ENCODE measurements at regions not wholly inside any gene's neighbourhood (a gene's known extent, or its start where the extent isn't known, plus 50 kb on each side); places are given as distances from the start of the nearest gene placed in this dataset.

DNA sequence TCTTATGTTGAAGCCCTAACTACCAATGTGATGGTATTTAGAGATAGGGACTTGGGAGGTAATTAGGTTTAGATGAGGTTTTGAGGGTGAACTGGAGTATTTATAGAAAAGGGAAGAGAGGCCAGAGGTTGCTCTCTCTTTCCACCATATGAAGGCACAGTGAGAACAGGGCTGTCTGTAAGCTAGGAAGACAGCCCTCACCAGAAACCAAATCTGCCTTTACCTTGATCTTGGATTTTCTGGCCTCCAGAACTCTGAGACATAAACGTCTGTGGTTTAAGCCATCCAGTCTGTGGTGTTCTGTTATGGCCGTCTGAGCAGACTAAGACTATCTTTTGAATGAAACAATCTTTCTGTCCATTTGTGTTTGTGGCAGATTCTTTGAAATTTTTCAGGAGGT is 223.7 kb downstream of the PDHA2 start:
- Histone ChIP-seq H3K9me1 (ENCODE audit: insufficient read depth, low read length) (no peaks in the 10 kb centered on the region), H3K18ac (ENCODE audit: low read depth, low read length) (no peak overlapping the region), H2BK5ac (ENCODE audit: low read depth, low read length, poor library complexity, severe bottlenecking) (no peak overlapping the region), H4K91ac (ENCODE audit: insufficient read depth, low read depth, low read length) (no peak overlapping the region), H3K56ac (ENCODE audit: extremely low read depth, insufficient read depth, low read length) (no peak overlapping the region), H3K14ac (replicated peaks; ENCODE audit: low read depth, low read length) (no peak overlapping the region), H2AK9ac (replicated peaks; ENCODE audit: low read depth, low read length, poor library complexity) (no peak overlapping the region), H4K5ac (ENCODE audit: low read depth, low read length) (no peak overlapping the region), H4K20me1 (ENCODE audit: insufficient read depth, low read length) (no peaks in the 10 kb centered on the region), H4K8ac (ENCODE audit: low read depth in 2 of 2, low read length in 2 of 2) (no peak overlapping the region), H3K27me3 (ENCODE audit: control insufficient read depth, insufficient read depth, low read length) (no peaks in the 10 kb centered on the region), H2AFZ (replicated peaks; ENCODE audit: low read length, poor library complexity) (no peak overlapping the region), H2BK20ac (ENCODE audit: low read depth, low read length) (no peak overlapping the region), H3K79me1 (ENCODE audit: low read depth in 1 of 2, low read length in 2 of 2) (no peaks in the 10 kb centered on the region), H2BK120ac (ENCODE audit: low read depth, low read length) (no peak overlapping the region), H2AK5ac (ENCODE audit: low read depth, low read length) (no peak overlapping the region), H3K4ac (ENCODE audit: low read depth, low read length) (no peak overlapping the region), H3K27ac (ENCODE audit: insufficient read depth, low read length) (no peak overlapping the region), H3K9ac (ENCODE audit: low read depth, low read length) (no peak overlapping the region), H3K4me2 (ENCODE audit: low read depth, low read length) (no peak overlapping the region), H3K4me3 (ENCODE audit: insufficient read depth, low read depth, low read length) (no peak overlapping the region), H2BK15ac (ENCODE audit: low read depth, low read length) (no peak overlapping the region), H3K36me3 (ENCODE audit: control insufficient read depth, insufficient read depth, low read length) (no peaks in the 10 kb centered on the region), H3K4me1 (ENCODE audit: control insufficient read depth, insufficient read depth, low read length) (no peaks in the 10 kb centered on the region), H3K9me3 (ENCODE audit: control insufficient read depth, insufficient read depth, low read length) (peaks cover 3% of the 10 kb centered on the region; the same call in 1 of the 2 replicates), H3K23ac (ENCODE audit: low read depth, low read length) (no peak overlapping the region)
- in situ Hi-C loops (cut with MboI; ENCODE audit: low sequenced_read_pairs), result no loop called here
- ChIA-PET CTCF (no interaction called here), POLR2A (ENCODE audit: unreplicated experiment) (no interaction called here)
- WGBS, 2 experiments (ENCODE audit: extremely low coverage in 2 of 2, insufficient read length in 1 of 2), result no CpG with 5 or more reads among the region's 2 CpGs
- no peak for ATAC-seq (ENCODE audit: low read depth)
- TF ChIP-seq SMC3 (IDR thresholded peaks at IDR 0.05; ENCODE audit: low read depth, low read length), result no peak
- TF ChIP-seq, protein P1, sequence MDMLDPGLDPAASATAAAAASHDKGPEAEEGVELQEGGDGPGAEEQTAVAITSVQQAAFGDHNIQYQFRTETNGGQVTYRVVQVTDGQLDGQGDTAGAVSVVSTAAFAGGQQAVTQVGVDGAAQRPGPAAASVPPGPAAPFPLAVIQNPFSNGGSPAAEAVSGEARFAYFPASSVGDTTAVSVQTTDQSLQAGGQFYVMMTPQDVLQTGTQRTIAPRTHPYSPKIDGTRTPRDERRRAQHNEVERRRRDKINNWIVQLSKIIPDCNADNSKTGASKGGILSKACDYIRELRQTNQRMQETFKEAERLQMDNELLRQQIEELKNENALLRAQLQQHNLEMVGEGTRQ (IDR thresholded peaks at IDR 0.05; ENCODE audit: low read depth, low read length), result no peak
- no peak for TF ChIP-seq CEBPB (IDR thresholded peaks at IDR 0.05; ENCODE audit: low read depth, low read length)
- TF ChIP-seq NFE2L2 (IDR thresholded peaks at IDR 0.05; ENCODE audit: low read depth, low read length), result no peak
- dilution Hi-C loops (cut with HindIII; ENCODE audit: low sequenced_read_pairs, unreplicated experiment), result no loop called here
- no peak for DNase-seq
- intact Hi-C loops (cut with micrococcal nuclease), result no loop called here
- no TSS peak for BruUV-seq (replicated peaks)
